ENCODE measurements at regions not wholly inside any gene's neighbourhood (a gene's known extent, or its start where the extent isn't known, plus 50 kb on each side); places are given as distances from the start of the nearest gene placed in this dataset.
"Not testable (repeated sequence)": the region's sequence is repeated elsewhere in the genome, so short reads cannot be mapped to it uniquely, and the experiment has no call there.

GRCh38 chr6:164344801-164345291, 930.3 kb downstream of the QKI start:
- no peaks in the 10 kb centered on the region for H3K9me2 ChIP-seq (replicated peaks; ENCODE audit: insufficient read depth, low read length)
- no peak overlapping the region for H3K27ac ChIP-seq (ENCODE audit: low read depth, low read length)
- no peak overlapping the region for H3K9ac ChIP-seq (ENCODE audit: low read length)

GRCh38 chr6:164339442-164339841, 924.9 kb downstream of the QKI start:
- H3K9me2 ChIP-seq (replicated peaks; ENCODE audit: insufficient read depth, low read length); H3K9ac ChIP-seq (ENCODE audit: low read length); H4K20me1 ChIP-seq (ENCODE audit: low read depth, low read length); H3K27me3 ChIP-seq (ENCODE audit: low read length); H3F3A ChIP-seq (ENCODE audit: insufficient read depth); H3K4me3 ChIP-seq (ENCODE audit: insufficient read depth, low read length, poor library complexity, severe bottlenecking); H2AFZ ChIP-seq (ENCODE audit: low read depth, low read length, severe bottlenecking); H3K27ac ChIP-seq (ENCODE audit: low read depth, low read length); H3K79me2 ChIP-seq (ENCODE audit: insufficient read depth, low read length); H3K4me2 ChIP-seq (ENCODE audit: low read depth, low read length, poor library complexity, severe bottlenecking); H3K9me3 ChIP-seq (ENCODE audit: insufficient read depth, low read length); H3K36me3 ChIP-seq (ENCODE audit: low read length): not testable (repeated sequence)

More at GRCh38 chr6:164344801-164345291, 930.3 kb downstream of the QKI start:
- no peak overlapping the region for H3K4me2 ChIP-seq (ENCODE audit: low read depth, low read length, poor library complexity, severe bottlenecking)
- no peaks in the 10 kb centered on the region for H3K79me2 ChIP-seq (ENCODE audit: insufficient read depth, low read length)
- no peaks in the 10 kb centered on the region for H4K20me1 ChIP-seq (ENCODE audit: low read depth, low read length)
- H3K27me3 ChIP-seq (ENCODE audit: low read length) = no peaks in the 10 kb centered on the region
- H3K36me3 ChIP-seq (ENCODE audit: low read length) = no peaks in the 10 kb centered on the region
- H3K4me3 ChIP-seq (ENCODE audit: insufficient read depth, low read length, poor library complexity, severe bottlenecking) = no peak overlapping the region
- H3K9me3 ChIP-seq (ENCODE audit: insufficient read depth, low read length) = no peaks in the 10 kb centered on the region
- no peak overlapping the region for H2AFZ ChIP-seq (ENCODE audit: low read depth, low read length, severe bottlenecking)
- TF ChIP-seq EZH2phosphoT487 (conservative IDR thresholded peaks at IDR 0.05; ENCODE audit: low read length) (no peak), CTCF (IDR thresholded peaks at IDR 0.05; ENCODE audit: insufficient read depth, low read length, poor library complexity, severe bottlenecking) (no peak)
- H3F3A ChIP-seq (ENCODE audit: insufficient read depth) = no peaks in the 10 kb centered on the region

GRCh38 chr6:164337925-164338397, 923.4 kb downstream of the QKI start:
- H2AFZ ChIP-seq (ENCODE audit: low read depth, low read length, severe bottlenecking) = no peak overlapping the region
- H3K9ac ChIP-seq (ENCODE audit: low read length) = no peak overlapping the region
- H3K27me3 ChIP-seq (ENCODE audit: low read length) = no peaks in the 10 kb centered on the region
- no peaks in the 10 kb centered on the region for H3K79me2 ChIP-seq (ENCODE audit: insufficient read depth, low read length)
- no peak overlapping the region for H3K27ac ChIP-seq (ENCODE audit: low read depth, low read length)
- TF ChIP-seq CTCF (IDR thresholded peaks at IDR 0.05; ENCODE audit: insufficient read depth, low read length, poor library complexity, severe bottlenecking) (no peak), EZH2phosphoT487 (conservative IDR thresholded peaks at IDR 0.05; ENCODE audit: low read length) (no peak)
- H3K4me2 ChIP-seq (ENCODE audit: low read depth, low read length, poor library complexity, severe bottlenecking) = no peak overlapping the region
- no peaks in the 10 kb centered on the region for H3K9me3 ChIP-seq (ENCODE audit: insufficient read depth, low read length)
- no peaks in the 10 kb centered on the region for H3K9me2 ChIP-seq (replicated peaks; ENCODE audit: insufficient read depth, low read length)
- no peaks in the 10 kb centered on the region for H4K20me1 ChIP-seq (ENCODE audit: low read depth, low read length)
- H3F3A ChIP-seq (ENCODE audit: insufficient read depth) = no peaks in the 10 kb centered on the region
- no peaks in the 10 kb centered on the region for H3K36me3 ChIP-seq (ENCODE audit: low read length)
- no peak overlapping the region for H3K4me3 ChIP-seq (ENCODE audit: insufficient read depth, low read length, poor library complexity, severe bottlenecking)

GRCh38 chr6:164337024-164337924, 922.8 kb downstream of the QKI start:
- no peak overlapping the region for H3K4me2 ChIP-seq (ENCODE audit: low read depth, low read length, poor library complexity, severe bottlenecking)
- no peaks in the 10 kb centered on the region for H3K36me3 ChIP-seq (ENCODE audit: low read length)
- no peaks in the 10 kb centered on the region for H4K20me1 ChIP-seq (ENCODE audit: low read depth, low read length)
- TF ChIP-seq EZH2phosphoT487 (conservative IDR thresholded peaks at IDR 0.05; ENCODE audit: low read length) (no peak), CTCF (IDR thresholded peaks at IDR 0.05; ENCODE audit: insufficient read depth, low read length, poor library complexity, severe bottlenecking) (no peak)
- no peaks in the 10 kb centered on the region for H3K79me2 ChIP-seq (ENCODE audit: insufficient read depth, low read length)
- no peaks in the 10 kb centered on the region for H3F3A ChIP-seq (ENCODE audit: insufficient read depth)
- no peak overlapping the region for H2AFZ ChIP-seq (ENCODE audit: low read depth, low read length, severe bottlenecking)
- no peaks in the 10 kb centered on the region for H3K9me3 ChIP-seq (ENCODE audit: insufficient read depth, low read length)
- H3K27ac ChIP-seq (ENCODE audit: low read depth, low read length) = no peak overlapping the region
- no peaks in the 10 kb centered on the region for H3K9me2 ChIP-seq (replicated peaks; ENCODE audit: insufficient read depth, low read length)
- H3K27me3 ChIP-seq (ENCODE audit: low read length) = no peaks in the 10 kb centered on the region
- no peak overlapping the region for H3K4me3 ChIP-seq (ENCODE audit: insufficient read depth, low read length, poor library complexity, severe bottlenecking)
- H3K9ac ChIP-seq (ENCODE audit: low read length) = no peak overlapping the region
